HG03432 (cell line): ENCODE measurements at regions not wholly inside any gene's neighbourhood (a gene's known extent, or its start where the extent isn't known, plus 50 kb on each side); places are given as distances from the start of the nearest gene placed in this dataset.
A peak's percentile ranks its signal among the peaks of the same experiment; 100 is the strongest.
"Not testable (repeated sequence)": the region's sequence is repeated elsewhere in the genome, so short reads cannot be mapped to it uniquely, and the experiment has no call there.

Source experiments
- ATAC-seq: cut with Tn5 transposase; IDR thresholded peaks from one replicate; pipeline ENCODE4 v1.9.1; 2021; ENCODE audit warnings: mild to moderate bottlenecking, moderate library complexity; ENCODE audit not compliant: unreplicated experiment

- ATAC-seq, result peak; percentile 15
Observed at GRCh38 chr10:23742807-23743206, 303.9 kb downstream of the OTUD1 start.

- peak; percentile 52 for ATAC-seq
Observed at GRCh38 chr10:23754179-23754578, 315.3 kb downstream of the OTUD1 start.

- no peak for ATAC-seq
Observed at GRCh38 chr10:23754941-23755340, 316.1 kb downstream of the OTUD1 start.

GRCh38 chr10:23755556-23755955, 316.7 kb downstream of the OTUD1 start:
- no peak for ATAC-seq

GRCh38 chr10:23768281-23768680, 329.4 kb downstream of the OTUD1 start:
- no peak for ATAC-seq

GRCh38 chr10:23777153-23777552, 338.3 kb downstream of the OTUD1 start:
- ATAC-seq, result no peak

GRCh38 chr10:23779301-23779700, 340.4 kb downstream of the OTUD1 start:
- ATAC-seq, result no peak

- ATAC-seq, result no peak
Observed at GRCh38 chr10:23780331-23780730, 341.5 kb downstream of the OTUD1 start.

GRCh38 chr10:23786594-23786993, 347.7 kb downstream of the OTUD1 start:
- ATAC-seq, result no peak

GRCh38 chr10:23793577-23793976, 354.7 kb downstream of the OTUD1 start:
- ATAC-seq, result no peak

GRCh38 chr10:23797452-23797851, 358.6 kb downstream of the OTUD1 start:
- ATAC-seq, result not testable (repeated sequence)

- no peak for ATAC-seq
Observed at GRCh38 chr10:23804125-23804524, 365.2 kb downstream of the OTUD1 start.

GRCh38 chr10:23813687-23814086, 374.8 kb downstream of the OTUD1 start:
- no peak for ATAC-seq

- ATAC-seq, result no peak
Observed at GRCh38 chr10:23818484-23818883, 379.6 kb downstream of the OTUD1 start.

GRCh38 chr10:23820792-23821191, 381.9 kb downstream of the OTUD1 start:
- ATAC-seq, result no peak

GRCh38 chr10:23824822-23825221, 384.1 kb upstream of the KIAA1217 start:
- ATAC-seq, result no peak

- no peak for ATAC-seq
Observed at GRCh38 chr10:23826421-23826820, 382.5 kb upstream of the KIAA1217 start.

GRCh38 chr10:23829556-23829955, 379.4 kb upstream of the KIAA1217 start:
- ATAC-seq, result no peak

GRCh38 chr10:23834091-23834490, 374.8 kb upstream of the KIAA1217 start:
- no peak for ATAC-seq

- no peak for ATAC-seq
Observed at GRCh38 chr10:23850631-23851030, 358.3 kb upstream of the KIAA1217 start.

GRCh38 chr10:23859598-23859997, 349.3 kb upstream of the KIAA1217 start:
- ATAC-seq, result no peak

GRCh38 chr10:23864631-23865147, 344.2 kb upstream of the KIAA1217 start:
- ATAC-seq, result no peak

- not testable (repeated sequence) for ATAC-seq
Observed at GRCh38 chr10:23866985-23867384, 342.0 kb upstream of the KIAA1217 start.
